ENCODE measurements at regions not wholly inside any gene's neighbourhood (a gene's known extent, or its start where the extent isn't known, plus 50 kb on each side); places are given as distances from the start of the nearest gene placed in this dataset.

DNA sequence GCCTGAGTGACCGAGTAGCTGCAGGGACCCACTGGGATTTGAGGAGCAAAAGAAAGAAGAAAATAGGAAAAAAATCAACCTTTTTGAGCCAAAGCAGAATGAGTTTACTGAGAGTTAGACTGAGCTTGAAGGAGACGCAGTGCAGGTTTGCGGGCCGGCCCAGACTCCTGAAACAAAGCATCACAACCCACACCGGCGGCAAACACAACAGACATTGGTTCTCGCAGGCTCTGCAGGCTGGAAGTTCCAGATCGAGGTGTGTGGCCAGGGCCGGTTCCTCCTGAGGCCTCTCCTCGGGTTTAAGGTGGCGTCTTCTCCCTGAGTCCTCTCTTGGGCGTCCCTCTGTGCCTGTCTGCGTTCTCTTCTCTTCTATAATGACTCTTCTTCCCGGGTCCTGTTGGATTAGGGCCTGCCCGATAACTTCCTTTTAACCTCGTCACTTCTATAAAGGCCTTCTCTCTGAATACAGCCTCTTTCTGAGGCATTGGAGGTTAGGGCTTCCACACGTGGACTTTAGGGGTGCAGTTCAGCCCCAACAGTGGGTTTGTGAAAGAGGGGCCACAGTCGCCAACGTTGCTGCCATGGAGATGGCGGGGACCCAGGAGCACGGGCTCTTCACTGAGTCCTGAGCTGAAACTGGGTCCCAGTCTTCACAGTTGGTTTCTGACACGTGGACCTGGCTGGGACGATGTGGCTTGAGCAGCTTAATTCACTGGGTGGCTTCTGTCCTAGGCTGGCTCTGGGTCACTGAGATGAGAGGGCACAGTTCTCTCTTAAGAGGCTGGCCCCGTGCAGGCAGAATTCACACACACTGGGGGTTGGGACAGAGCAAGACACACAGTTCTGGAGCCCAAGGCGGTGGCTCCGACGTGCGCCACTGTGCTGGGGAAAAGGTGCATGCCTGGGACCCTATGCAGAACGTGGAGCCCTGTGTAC is 1047.7 kb downstream of the BRD1 start (continued):
- TF ChIP-seq, protein P1, sequence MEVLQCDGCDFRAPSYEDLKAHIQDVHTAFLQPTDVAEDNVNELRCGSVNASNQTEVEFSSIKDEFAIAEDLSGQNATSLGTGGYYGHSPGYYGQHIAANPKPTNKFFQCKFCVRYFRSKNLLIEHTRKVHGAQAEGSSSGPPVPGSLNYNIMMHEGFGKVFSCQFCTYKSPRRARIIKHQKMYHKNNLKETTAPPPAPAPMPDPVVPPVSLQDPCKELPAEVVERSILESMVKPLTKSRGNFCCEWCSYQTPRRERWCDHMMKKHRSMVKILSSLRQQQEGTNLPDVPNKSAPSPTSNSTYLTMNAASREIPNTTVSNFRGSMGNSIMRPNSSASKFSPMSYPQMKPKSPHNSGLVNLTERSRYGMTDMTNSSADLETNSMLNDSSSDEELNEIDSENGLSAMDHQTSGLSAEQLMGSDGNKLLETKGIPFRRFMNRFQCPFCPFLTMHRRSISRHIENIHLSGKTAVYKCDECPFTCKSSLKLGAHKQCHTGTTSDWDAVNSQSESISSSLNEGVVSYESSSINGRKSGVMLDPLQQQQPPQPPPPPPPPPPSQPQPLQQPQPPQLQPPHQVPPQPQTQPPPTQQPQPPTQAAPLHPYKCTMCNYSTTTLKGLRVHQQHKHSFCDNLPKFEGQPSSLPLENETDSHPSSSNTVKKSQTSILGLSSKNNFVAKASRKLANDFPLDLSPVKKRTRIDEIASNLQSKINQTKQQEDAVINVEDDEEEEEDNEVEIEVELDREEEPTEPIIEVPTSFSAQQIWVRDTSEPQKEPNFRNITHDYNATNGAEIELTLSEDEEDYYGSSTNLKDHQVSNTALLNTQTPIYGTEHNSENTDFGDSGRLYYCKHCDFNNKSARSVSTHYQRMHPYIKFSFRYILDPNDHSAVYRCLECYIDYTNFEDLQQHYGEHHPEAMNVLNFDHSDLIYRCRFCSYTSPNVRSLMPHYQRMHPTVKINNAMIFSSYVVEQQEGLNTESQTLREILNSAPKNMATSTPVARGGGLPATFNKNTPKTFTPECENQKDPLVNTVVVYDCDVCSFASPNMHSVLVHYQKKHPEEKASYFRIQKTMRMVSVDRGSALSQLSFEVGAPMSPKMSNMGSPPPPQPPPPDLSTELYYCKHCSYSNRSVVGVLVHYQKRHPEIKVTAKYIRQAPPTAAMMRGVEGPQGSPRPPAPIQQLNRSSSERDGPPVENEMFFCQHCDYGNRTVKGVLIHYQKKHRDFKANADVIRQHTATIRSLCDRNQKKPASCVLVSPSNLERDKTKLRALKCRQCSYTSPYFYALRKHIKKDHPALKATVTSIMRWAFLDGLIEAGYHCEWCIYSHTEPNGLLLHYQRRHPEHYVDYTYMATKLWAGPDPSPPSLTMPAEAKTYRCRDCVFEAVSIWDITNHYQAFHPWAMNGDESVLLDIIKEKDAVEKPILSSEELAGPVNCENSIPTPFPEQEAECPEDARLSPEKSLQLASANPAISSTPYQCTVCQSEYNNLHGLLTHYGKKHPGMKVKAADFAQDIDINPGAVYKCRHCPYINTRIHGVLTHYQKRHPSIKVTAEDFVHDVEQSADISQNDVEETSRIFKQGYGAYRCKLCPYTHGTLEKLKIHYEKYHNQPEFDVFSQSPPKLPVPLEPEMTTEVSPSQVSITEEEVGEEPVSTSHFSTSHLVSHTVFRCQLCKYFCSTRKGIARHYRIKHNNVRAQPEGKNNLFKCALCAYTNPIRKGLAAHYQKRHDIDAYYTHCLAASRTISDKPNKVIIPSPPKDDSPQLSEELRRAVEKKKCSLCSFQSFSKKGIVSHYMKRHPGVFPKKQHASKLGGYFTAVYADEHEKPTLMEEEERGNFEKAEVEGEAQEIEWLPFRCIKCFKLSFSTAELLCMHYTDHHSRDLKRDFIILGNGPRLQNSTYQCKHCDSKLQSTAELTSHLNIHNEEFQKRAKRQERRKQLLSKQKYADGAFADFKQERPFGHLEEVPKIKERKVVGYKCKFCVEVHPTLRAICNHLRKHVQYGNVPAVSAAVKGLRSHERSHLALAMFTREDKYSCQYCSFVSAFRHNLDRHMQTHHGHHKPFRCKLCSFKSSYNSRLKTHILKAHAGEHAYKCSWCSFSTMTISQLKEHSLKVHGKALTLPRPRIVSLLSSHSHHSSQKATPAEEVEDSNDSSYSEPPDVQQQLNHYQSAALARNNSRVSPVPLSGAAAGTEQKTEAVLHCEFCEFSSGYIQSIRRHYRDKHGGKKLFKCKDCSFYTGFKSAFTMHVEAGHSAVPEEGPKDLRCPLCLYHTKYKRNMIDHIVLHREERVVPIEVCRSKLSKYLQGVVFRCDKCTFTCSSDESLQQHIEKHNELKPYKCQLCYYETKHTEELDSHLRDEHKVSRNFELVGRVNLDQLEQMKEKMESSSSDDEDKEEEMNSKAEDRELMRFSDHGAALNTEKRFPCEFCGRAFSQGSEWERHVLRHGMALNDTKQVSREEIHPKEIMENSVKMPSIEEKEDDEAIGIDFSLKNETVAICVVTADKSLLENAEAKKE (CRISPR knock-in tag; IDR thresholded peaks at IDR 0.05): no peak
- TF ChIP-seq STAT1 (IDR thresholded peaks at IDR 0.05; ENCODE audit: unreplicated experiment) (no peak), ZNF114 (CRISPR knock-in tag; IDR thresholded peaks at IDR 0.05) (no peak), POLR2AphosphoS5 (IDR thresholded peaks at IDR 0.05; ENCODE audit: low read depth) (no peak), CREB1 (CRISPR knock-in tag; IDR thresholded peaks at IDR 0.05; ENCODE audit: low read depth) (no peak), EZH2phosphoT487 (IDR thresholded peaks at IDR 0.05; ENCODE audit: unreplicated experiment) (no peak), ETS1 (IDR thresholded peaks at IDR 0.05) (no peak)

DNA sequence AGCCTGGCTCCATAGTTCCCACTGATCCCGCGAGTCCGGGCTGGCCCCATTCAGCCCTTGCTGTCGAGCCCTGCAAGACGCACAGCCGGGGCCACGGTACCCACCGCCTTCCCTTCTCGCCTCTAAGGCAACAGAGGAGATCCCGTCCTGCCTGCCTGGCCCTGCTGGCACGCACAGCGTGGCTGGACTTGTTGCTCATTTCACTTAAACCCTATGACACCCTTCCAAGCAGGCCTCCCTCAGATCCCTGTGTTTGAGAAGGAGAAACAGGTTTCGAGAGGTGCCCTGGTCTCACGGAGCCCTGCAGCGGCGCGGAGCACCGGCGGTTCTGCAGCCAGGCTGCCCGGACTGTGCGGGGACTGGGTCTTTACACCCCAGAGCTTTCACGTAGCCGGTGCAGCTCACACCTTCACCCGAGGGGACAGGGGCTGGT is 1048.4 kb downstream of the BRD1 start:
- no peaks in the 10 kb centered on the region for H3K9me2 ChIP-seq (ENCODE audit: insufficient read depth)
- H3K27me3 Mint-ChIP-seq (ENCODE audit: insufficient read depth, low read depth, poor library complexity): peaks cover 14% of the 10 kb centered on the region
- no peaks in the 10 kb centered on the region for H4K20me1 ChIP-seq (replicated peaks; ENCODE audit: insufficient read depth)
- H3K4me2 ChIP-seq: no peak overlapping the region
- H3K4me3 Mint-ChIP-seq: no peak overlapping the region
- no peak overlapping the region for H3K27ac Mint-ChIP-seq
- ATAC-seq: no peak
- H3K36me3 Mint-ChIP-seq (ENCODE audit: low read depth): peaks cover under 1% of the 10 kb centered on the region; the same call in 1 of the 3 replicates
- no peaks in the 10 kb centered on the region; the same call in 1 of the 2 replicates for H3K36me3 ChIP-seq (ENCODE audit: insufficient read depth)
- H3F3A ChIP-seq (replicated peaks; ENCODE audit: low read depth): no peaks in the 10 kb centered on the region
- peaks cover 15% of the 10 kb centered on the region; the same call in 2 of the 3 replicates for H3K9me3 Mint-ChIP-seq
- no peaks in the 10 kb centered on the region for H3K4me1 ChIP-seq (ENCODE audit: insufficient read depth)
- no peaks in the 10 kb centered on the region for H3K79me2 ChIP-seq (replicated peaks; ENCODE audit: insufficient read depth)
- no peaks in the 10 kb centered on the region for H3K27me3 ChIP-seq (ENCODE audit: insufficient read depth)
- peaks cover 22% of the 10 kb centered on the region for H3K4me1 Mint-ChIP-seq
- no peak for DNase-seq (ENCODE audit: low spot score)
- no peak overlapping the region for H3K27ac ChIP-seq (ENCODE audit: low read depth)
- no peak overlapping the region for H3K4me3 ChIP-seq
- no peak overlapping the region for H2AFZ ChIP-seq
- TF ChIP-seq, protein P2, sequence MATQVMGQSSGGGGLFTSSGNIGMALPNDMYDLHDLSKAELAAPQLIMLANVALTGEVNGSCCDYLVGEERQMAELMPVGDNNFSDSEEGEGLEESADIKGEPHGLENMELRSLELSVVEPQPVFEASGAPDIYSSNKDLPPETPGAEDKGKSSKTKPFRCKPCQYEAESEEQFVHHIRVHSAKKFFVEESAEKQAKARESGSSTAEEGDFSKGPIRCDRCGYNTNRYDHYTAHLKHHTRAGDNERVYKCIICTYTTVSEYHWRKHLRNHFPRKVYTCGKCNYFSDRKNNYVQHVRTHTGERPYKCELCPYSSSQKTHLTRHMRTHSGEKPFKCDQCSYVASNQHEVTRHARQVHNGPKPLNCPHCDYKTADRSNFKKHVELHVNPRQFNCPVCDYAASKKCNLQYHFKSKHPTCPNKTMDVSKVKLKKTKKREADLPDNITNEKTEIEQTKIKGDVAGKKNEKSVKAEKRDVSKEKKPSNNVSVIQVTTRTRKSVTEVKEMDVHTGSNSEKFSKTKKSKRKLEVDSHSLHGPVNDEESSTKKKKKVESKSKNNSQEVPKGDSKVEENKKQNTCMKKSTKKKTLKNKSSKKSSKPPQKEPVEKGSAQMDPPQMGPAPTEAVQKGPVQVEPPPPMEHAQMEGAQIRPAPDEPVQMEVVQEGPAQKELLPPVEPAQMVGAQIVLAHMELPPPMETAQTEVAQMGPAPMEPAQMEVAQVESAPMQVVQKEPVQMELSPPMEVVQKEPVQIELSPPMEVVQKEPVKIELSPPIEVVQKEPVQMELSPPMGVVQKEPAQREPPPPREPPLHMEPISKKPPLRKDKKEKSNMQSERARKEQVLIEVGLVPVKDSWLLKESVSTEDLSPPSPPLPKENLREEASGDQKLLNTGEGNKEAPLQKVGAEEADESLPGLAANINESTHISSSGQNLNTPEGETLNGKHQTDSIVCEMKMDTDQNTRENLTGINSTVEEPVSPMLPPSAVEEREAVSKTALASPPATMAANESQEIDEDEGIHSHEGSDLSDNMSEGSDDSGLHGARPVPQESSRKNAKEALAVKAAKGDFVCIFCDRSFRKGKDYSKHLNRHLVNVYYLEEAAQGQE (IDR thresholded peaks at IDR 0.05; ENCODE audit: unreplicated experiment): no peak
- TF ChIP-seq EZH2phosphoT487 (IDR thresholded peaks at IDR 0.05; ENCODE audit: unreplicated experiment) (no peak), CREB1 (CRISPR knock-in tag; IDR thresholded peaks at IDR 0.05; ENCODE audit: low read depth) (no peak), POLR2AphosphoS5 (IDR thresholded peaks at IDR 0.05; ENCODE audit: low read depth) (no peak), ZNF114 (CRISPR knock-in tag; IDR thresholded peaks at IDR 0.05) (no peak)

All from GM23338 (cell line).